H9 (cell line): ENCODE measurements at regions not wholly inside any gene's neighbourhood (a gene's known extent, or its start where the extent isn't known, plus 50 kb on each side); places are given as distances from the start of the nearest gene placed in this dataset.

Source experiments
- DNase-seq: peaks from one replicate; pipeline ENCODE4 v3.0.0-alpha.2; 2017
- H2AFZ ChIP-seq: one replicate; pipeline ENCODE4 v1.6.1; 2013; ENCODE audit warnings: mild to moderate bottlenecking, low read length, control low read depth, moderate library complexity
- H2AK5ac ChIP-seq: 2 replicates; pipeline ENCODE4 v1.6.1; 2013; ENCODE audit warnings: low read length, control low read depth, mixed read lengths; ENCODE audit not compliant: insufficient read length
- H2BK120ac ChIP-seq: one replicate; pipeline ENCODE4 v1.6.1; 2013; ENCODE audit warnings: low read depth, mild to moderate bottlenecking, low read length, control low read depth, inconsistent platforms; ENCODE audit not compliant: poor library complexity, severe bottlenecking
- H2BK12ac ChIP-seq: 2 replicates; pipeline ENCODE4 v1.6.1; 2013; ENCODE audit warnings: low read length, control low read depth, mixed read lengths, low read depth; ENCODE audit not compliant: insufficient read length
- H2BK15ac ChIP-seq: 2 replicates; pipeline ENCODE4 v1.6.1; 2013; ENCODE audit warnings: low read depth, low read length, control low read depth
- H2BK20ac ChIP-seq: one replicate; pipeline ENCODE4 v1.6.1; 2013; ENCODE audit warnings: low read depth, mild to moderate bottlenecking, low read length, control low read depth, inconsistent platforms; ENCODE audit not compliant: poor library complexity, severe bottlenecking
- H2BK5ac ChIP-seq: 2 replicates; pipeline ENCODE4 v1.6.1; 2013; ENCODE audit warnings: low read length, control low read depth, mixed read lengths; ENCODE audit not compliant: insufficient read length
- H3K14ac ChIP-seq: 2 replicates; pipeline ENCODE4 v1.6.1; 2013; ENCODE audit warnings: low read length, control low read depth; ENCODE audit not compliant: insufficient read depth
- H3K18ac ChIP-seq: 2 replicates; pipeline ENCODE4 v1.6.1; 2013; ENCODE audit warnings: low read depth, mild to moderate bottlenecking, mixed read lengths, low read length, control low read depth; ENCODE audit not compliant: insufficient read length
- H3K23ac ChIP-seq: 2 replicates; pipeline ENCODE4 v1.6.1; 2013; ENCODE audit warnings: low read length, control low read depth, mixed read lengths, low read depth; ENCODE audit not compliant: insufficient read length
- H3K23me2 ChIP-seq: 2 replicates; pipeline ENCODE4 v1.6.1; 2013; ENCODE audit warnings: low read depth, mild to moderate bottlenecking, mixed read lengths, low read length, control low read depth; ENCODE audit not compliant: insufficient read length, poor library complexity, severe bottlenecking
- H3K27ac ChIP-seq: 2 replicates; pipeline ENCODE4 v1.5.1; 2013; ENCODE audit warnings: low read length, control low read depth, mixed read lengths, low read depth; ENCODE audit not compliant: insufficient read length
- H3K27me3 ChIP-seq: 2 replicates; pipeline ENCODE4 v1.6.1; 2013; ENCODE audit warnings: low read length, control low read depth, inconsistent platforms; ENCODE audit not compliant: insufficient read depth
- H3K4ac ChIP-seq: 2 replicates; pipeline ENCODE4 v1.6.1; 2013; ENCODE audit warnings: low read depth, mild to moderate bottlenecking, control low read depth, inconsistent platforms, low read length, moderate library complexity
- H3K4me1 ChIP-seq: 2 replicates; pipeline ENCODE4 v1.6.1; 2013; ENCODE audit warnings: low read length, control low read depth, inconsistent platforms; ENCODE audit not compliant: insufficient read depth
- H3K4me2 ChIP-seq: 2 replicates; pipeline ENCODE4 v1.6.1; 2013; ENCODE audit warnings: low read length, control low read depth, mixed read lengths; ENCODE audit not compliant: insufficient read length, insufficient read depth
- H3K56ac ChIP-seq: 2 replicates; pipeline ENCODE4 v1.6.1; 2013; ENCODE audit warnings: low read depth, mild to moderate bottlenecking, mixed read lengths, low read length, control low read depth; ENCODE audit not compliant: insufficient read length
- H3K79me1 ChIP-seq: 2 replicates; pipeline ENCODE4 v1.6.1; 2013; ENCODE audit warnings: low read depth, mild to moderate bottlenecking, moderate library complexity, low read length, control low read depth, inconsistent platforms; ENCODE audit not compliant: insufficient read depth, poor library complexity, severe bottlenecking
- H3K79me2 ChIP-seq: 2 replicates; pipeline ENCODE4 v1.6.1; 2013; ENCODE audit warnings: low read length, control low read depth, inconsistent platforms; ENCODE audit not compliant: insufficient read depth
- H3K9ac ChIP-seq: 2 replicates; pipeline ENCODE4 v1.6.1; 2013; ENCODE audit warnings: low read length, control low read depth, mixed read lengths; ENCODE audit not compliant: insufficient read length; ENCODE audit errors: extremely low read depth
- H3K9me3 ChIP-seq: one replicate; pipeline ENCODE4 v1.6.1; 2013; ENCODE audit warnings: low read depth, low read length, inconsistent platforms; ENCODE audit not compliant: control insufficient read depth
- H3T11ph ChIP-seq: one replicate; pipeline ENCODE4 v1.6.1; 2013; ENCODE audit warnings: mild to moderate bottlenecking, low read length, control low read depth, inconsistent platforms
- H4K20me1 ChIP-seq: one replicate; pipeline ENCODE4 v1.6.1; 2013; ENCODE audit not compliant: control insufficient read depth, insufficient read length, insufficient read depth
- H4K5ac ChIP-seq: 2 replicates; pipeline ENCODE4 v1.6.1; 2013; ENCODE audit warnings: low read depth, mild to moderate bottlenecking, mixed read lengths, low read length, control low read depth; ENCODE audit not compliant: insufficient read length
- H4K8ac ChIP-seq: replicated peaks from 2 replicates; pipeline ENCODE4 v1.6.1; 2013; ENCODE audit warnings: low read length, control low read depth, mixed read lengths, low read depth; ENCODE audit not compliant: insufficient read length
- H4K91ac ChIP-seq: 2 replicates; pipeline ENCODE4 v1.6.1; 2013; ENCODE audit warnings: low read depth, mild to moderate bottlenecking, moderate library complexity, mixed read lengths, low read length, control low read depth; ENCODE audit not compliant: insufficient read length
- H3K27ac Mint-ChIP-seq, 3 experiments: 2 replicates in 2 of 3; 3 replicates in 1 of 3; pipeline ENCODE4 v1.8.0; 2020 to 2021; ENCODE audit warnings: mixed read lengths in 3 of 3, mild to moderate bottlenecking in 1 of 3, moderate library complexity in 1 of 3
- H3K27me3 Mint-ChIP-seq: 2 replicates; pipeline ENCODE4 v1.8.0; 2021; ENCODE audit warnings: low read depth, mild to moderate bottlenecking, moderate library complexity, mixed read lengths
- H3K36me3 Mint-ChIP-seq, 3 experiments: 2 replicates in 2 of 3; 3 replicates in 1 of 3; pipeline ENCODE4 v1.8.0; 2020 to 2021; ENCODE audit warnings: low read depth in 3 of 3, mixed read lengths in 3 of 3; ENCODE audit not compliant: insufficient read depth in 1 of 3
- H3K4me1 Mint-ChIP-seq, 2 experiments: 2 replicates each; pipeline ENCODE4 v1.8.0; 2020; ENCODE audit warnings: mixed read lengths in 2 of 2
- H3K4me3 Mint-ChIP-seq, 2 experiments: 2 replicates in 1 of 2; 3 replicates in 1 of 2; pipeline ENCODE4 v1.8.0; 2020 to 2021; ENCODE audit warnings: mild to moderate bottlenecking in 2 of 2, mixed read lengths in 2 of 2, moderate library complexity in 1 of 2
- H3K9me3 Mint-ChIP-seq, 2 experiments: 2 replicates in 1 of 2; 3 replicates in 1 of 2; pipeline ENCODE4 v1.8.0; 2020; ENCODE audit warnings: mild to moderate bottlenecking in 2 of 2, mixed read lengths in 2 of 2, moderate library complexity in 1 of 2
- CTCF ChIP-seq: fragments of 200-600 bp; sonication (generic); conservative IDR thresholded peaks from 3 replicates; pipeline ENCODE4 v1.8.0; 2021; ENCODE audit warnings: antibody characterized with exemption, mild to moderate bottlenecking
- WGBS: extraction: QIAGEN DNeasy Blood & Tissue Kit; methylation state at CpG from one replicate; pipeline ENCODE4 v1.1.7; 2013; ENCODE audit warnings: missing lambda C conversion rate, low lambda C conversion rate, mixed read lengths; ENCODE audit not compliant: insufficient read length; ENCODE audit errors: extremely low coverage; 5-methylcytosine and 5-hydroxymethylcytosine counted together

GRCh38 chr4:162847945-162848549 is 318.6 kb downstream of the NAF1 start:
- Histone ChIP-seq H3K4me2 (no peak overlapping the region), H2AFZ (no peak overlapping the region), H2BK120ac (no peak overlapping the region), H3K79me1 (no peaks in the 10 kb centered on the region), H2BK20ac (no peak overlapping the region), H3K23me2 (no peaks in the 10 kb centered on the region), H2BK15ac (no peak overlapping the region), H3K79me2 (no peaks in the 10 kb centered on the region), H4K5ac (no peak overlapping the region), H3K14ac (no peak overlapping the region), H3K27ac (no peak overlapping the region), H3K56ac (no peak overlapping the region), H3K9ac (no peak overlapping the region), H4K91ac (no peak overlapping the region), H2BK5ac (no peak overlapping the region), H4K20me1 (no peaks in the 10 kb centered on the region), H3K4ac (no peak overlapping the region), H3K4me1 (no peaks in the 10 kb centered on the region), H2BK12ac (no peak overlapping the region), H3K9me3 (no peaks in the 10 kb centered on the region), H3K27me3 (no peaks in the 10 kb centered on the region), H4K8ac (no peak overlapping the region), H2AK5ac (no peak overlapping the region), H3K18ac (no peak overlapping the region), H3T11ph (no peak overlapping the region), H3K23ac (no peak overlapping the region)
- Mint-ChIP-seq H3K4me1 (peaks cover 0 to 5% of the 10 kb centered on the region in 2 experiments; a peak in 2 of 4 replicates), H3K27ac (no peak overlapping the region; a peak in 1 of 7 replicates), H3K9me3 (peaks cover 5 to 14% of the 10 kb centered on the region in 2 experiments; a peak in 4 of 5 replicates), H3K36me3 (peaks cover 4 to 9% (median 6%) of the 10 kb centered on the region in 3 experiments; a peak in 3 of 7 replicates), H3K27me3 (no peaks in the 10 kb centered on the region), H3K4me3 (no peak overlapping the region)
- no peak for TF ChIP-seq CTCF
- WGBS: no CpG with 5 or more reads among the region's 1 CpG
- no peak for DNase-seq
